SK-N-DZ (cell line): ENCODE measurements at regions not wholly inside any gene's neighbourhood (a gene's known extent, or its start where the extent isn't known, plus 50 kb on each side); places are given as distances from the start of the nearest gene placed in this dataset.
"Not testable (repeated sequence)": the region's sequence is repeated elsewhere in the genome, so short reads cannot be mapped to it uniquely, and the experiment has no call there.

ENCODE experiments used
- DNase-seq: peaks from one replicate; pipeline ENCODE4 v3.0.0-alpha.2; 2015; ENCODE audit warnings: low spot score

- DNase-seq, result no peak
These were observed 52.8 kb upstream of the ADGRE5 start for GRCh38 chr19:14328406-14328805.

DNA sequence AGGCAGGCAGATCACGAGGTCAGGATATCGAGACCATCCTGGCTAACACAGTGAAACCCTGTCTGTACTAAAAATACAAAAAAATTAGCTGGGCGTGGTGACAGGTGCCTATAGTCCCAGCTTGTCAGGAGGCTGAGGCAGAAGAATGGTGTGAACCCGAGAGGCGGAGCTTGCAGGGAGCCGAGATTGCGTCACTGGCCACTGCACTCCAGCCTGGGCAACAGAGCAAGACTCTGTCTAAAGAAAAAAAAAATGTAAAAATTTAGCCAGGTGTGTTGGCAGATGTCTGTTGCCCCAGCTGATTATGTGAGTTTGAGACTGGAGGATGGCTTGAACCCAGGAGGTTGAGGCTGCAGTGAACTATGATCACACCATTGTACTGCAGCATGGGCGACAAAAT lies 54.2 kb upstream of the ADGRE5 start:
- DNase-seq, result not testable (repeated sequence)

DNA sequence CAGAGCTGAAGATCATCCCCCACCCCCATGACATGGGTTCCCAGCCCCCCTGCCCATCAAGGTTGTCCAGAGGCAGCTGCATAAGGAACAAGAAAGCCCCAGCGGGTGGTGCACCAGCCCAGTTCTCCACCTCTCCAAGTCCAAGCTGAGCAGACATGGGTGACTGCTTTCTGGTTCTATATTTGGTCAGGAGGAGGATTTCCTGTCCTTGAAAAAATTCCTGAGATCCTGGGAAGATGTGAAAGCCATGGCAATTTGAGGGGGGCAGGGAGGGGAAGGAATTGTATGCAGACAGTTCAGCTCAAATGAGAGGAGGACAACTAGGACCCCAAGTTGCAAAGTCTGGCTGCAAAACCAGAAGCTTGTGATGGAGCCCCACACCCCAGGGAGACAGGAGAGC lies 55.4 kb upstream of the ADGRE5 start:
- no peak for DNase-seq

DNA sequence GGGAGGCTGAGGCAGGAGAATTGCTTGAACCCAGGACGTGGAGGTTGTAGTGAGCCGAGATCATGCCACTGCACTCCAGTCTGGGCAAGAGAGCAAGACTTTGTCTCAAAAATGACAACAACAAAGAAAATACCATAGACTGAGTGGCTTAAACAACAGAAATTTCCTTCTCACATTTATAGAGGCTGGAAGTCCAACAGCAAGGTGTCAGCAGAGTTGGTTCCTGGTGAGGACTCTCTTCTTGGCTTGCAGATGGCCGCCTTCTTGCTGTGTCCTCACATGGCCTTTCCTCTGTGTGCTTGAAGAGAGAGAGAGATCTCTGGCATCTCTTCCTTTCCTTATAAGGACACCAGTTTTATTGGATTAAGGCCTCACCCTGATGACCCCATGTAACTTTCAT lies 56.1 kb upstream of the ADGRE5 start:
- no peak for DNase-seq

DNA sequence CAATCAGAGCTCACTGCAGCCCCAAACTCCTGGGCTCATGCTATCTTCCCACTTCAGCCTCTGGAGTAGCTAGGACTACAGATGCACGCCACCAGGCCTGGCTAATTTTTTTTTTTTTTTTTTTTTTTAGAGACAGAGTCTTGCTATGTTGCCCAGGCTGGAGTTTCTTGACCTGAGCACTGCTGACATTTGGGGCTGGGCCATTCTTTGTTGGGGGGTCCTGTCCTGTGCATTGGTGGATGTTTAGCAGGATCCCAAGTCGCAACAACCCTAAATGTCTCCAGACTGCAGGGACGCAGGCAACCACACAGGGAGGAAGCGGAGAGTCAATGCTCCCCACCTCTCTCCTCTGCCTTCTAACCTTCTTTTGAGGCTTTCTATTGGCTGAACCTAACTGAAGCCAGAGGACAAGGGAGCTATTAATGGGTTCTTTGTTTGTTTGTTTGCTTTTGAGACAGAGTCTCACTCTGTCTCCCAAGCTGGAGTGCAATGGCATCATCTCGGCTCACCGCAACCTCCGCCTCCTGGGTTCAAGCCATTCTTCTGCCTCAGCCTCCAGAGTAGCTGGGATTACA lies 58.3 kb upstream of the ADGRE5 start:
- no peak for DNase-seq

DNA sequence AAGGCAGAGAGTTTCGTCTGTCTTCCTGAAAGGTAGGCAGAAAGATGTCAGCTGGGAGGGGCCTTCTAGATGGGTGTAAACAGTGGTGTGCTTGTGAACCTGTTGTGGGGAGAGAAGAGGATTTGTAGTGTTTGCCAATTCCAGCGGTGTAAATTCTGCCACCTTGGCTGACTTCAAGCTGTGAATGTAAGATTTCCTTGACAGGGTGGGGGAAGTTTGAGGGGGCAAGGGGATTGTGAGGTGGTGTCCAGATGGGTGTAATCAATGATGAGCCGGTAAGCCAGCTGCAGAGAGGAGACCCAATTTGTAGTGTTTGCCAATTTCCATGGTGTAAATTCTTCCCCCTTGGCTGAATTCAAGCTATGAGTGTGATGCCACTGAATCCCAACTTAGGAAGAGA lies 61.0 kb upstream of the ADGRE5 start:
- no peak for DNase-seq

DNA sequence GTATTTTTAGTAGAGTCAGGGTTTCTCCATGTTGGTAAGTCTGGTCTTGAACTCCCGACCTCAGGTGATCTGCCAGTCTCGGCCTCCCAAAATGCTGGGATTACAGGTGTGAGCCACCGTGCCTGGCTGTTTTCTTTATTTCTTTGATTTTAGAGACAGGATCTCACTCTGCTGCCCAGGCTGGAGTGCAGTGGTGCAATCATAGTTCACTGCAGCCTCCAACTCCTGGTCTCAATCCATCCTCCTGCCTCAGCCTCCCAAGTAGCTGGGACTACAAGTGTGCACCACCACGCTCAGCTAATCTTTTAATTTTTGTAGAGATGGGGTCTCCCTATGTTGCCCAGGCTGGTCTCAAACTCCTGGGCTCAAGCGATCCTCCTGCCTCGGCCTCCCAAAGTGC lies 61.5 kb upstream of the ADGRE5 start:
- not testable (repeated sequence) for DNase-seq

GRCh38 chr19:14318873-14319272 lies 62.4 kb upstream of the ADGRE5 start:
- no peak for DNase-seq

- no peak for DNase-seq
These were observed 64.1 kb upstream of the ADGRE5 start for GRCh38 chr19:14317157-14317556.

DNA sequence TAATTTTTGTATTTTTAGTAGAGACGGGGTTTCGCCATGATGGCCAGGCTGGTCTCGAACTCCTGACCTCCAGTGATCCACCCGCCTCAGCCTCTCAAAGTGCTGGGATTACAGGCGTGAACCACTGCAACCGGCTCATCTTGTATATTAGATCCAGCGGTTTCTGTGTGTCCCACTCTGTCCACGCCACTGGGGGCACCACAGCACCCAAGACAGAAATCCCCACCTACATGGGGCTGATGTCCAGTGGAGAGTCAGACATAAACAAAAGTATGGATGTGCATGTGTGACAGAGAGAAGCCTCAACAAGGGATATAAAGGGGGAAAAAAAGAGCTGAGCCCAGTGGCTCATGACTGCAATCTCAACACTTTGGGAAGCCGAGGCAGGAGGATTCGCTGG lies 65.8 kb upstream of the ADGRE5 start:
- no peak for DNase-seq

DNA sequence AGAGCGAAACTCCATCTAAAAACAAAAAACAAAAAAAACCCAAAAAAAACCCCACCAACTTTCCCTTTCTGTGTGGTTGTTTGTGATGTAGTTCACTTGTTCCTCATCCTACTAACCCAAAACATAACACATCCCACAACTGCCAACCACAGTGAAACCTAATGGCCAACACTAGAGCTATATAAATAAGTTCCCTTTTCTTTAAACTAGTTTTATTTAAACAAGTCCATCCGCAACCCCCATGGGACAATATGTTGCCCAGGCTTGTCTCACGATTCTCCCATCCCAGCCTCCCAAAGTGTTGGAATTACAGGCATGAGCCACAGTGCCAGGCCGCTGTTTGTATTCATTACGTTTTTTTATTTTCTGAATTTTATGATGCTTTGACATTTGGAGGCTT lies 71.2 kb upstream of the ADGRE5 start:
- DNase-seq, result no peak

GRCh38 chr19:14305706-14306105 lies 75.5 kb upstream of the ADGRE5 start:
- DNase-seq, result peak; percentile 49

DNA sequence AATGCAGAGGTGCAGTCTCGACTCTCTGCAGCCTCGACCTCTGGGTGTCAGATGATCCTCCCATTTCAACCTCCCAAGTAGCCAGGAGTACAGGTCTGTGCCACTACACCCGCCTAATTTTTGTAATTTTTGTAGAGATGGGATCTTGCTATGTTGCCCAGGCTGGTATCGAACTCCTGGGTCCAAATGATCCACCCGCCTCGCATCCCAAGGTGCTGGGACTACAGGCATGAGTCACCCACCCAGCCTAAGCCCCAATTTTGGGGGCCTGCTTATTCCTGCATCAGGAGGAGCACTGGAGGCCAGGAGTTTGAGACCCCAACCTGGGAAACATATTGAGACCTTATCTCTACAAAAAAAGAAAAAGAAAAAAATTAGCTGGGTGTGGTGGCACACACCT lies 80.1 kb upstream of the ADGRE5 start:
- no peak for DNase-seq

GRCh38 chr19:14300303-14300702 lies 80.9 kb upstream of the ADGRE5 start:
- no peak for DNase-seq

- not testable (repeated sequence) for DNase-seq
These were observed 81.9 kb upstream of the ADGRE5 start for GRCh38 chr19:14299224-14299827.

GRCh38 chr19:14297883-14298576 lies 83.2 kb upstream of the ADGRE5 start:
- DNase-seq, result not testable (repeated sequence)

DNA sequence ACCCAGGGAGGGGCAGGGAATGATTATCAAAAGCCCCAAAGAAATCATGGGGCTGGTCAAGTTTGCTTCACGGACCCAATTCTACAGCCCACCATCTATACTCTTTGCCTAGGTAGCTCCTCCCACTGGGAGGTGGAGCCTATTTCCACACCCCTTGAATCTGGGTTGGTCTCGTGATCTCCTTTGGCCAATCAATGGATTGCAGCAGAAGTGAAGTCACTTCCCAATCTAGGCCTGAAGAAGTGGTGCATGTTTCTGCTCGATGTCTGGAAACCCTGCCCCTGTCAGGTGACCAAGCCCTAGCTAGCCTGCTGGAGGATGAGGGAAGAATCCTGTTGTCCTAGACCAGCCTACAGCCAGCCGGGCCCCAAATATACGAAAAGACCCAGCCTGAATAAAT lies 86.3 kb upstream of the ADGRE5 start:
- peak; percentile 54 for DNase-seq

DNA sequence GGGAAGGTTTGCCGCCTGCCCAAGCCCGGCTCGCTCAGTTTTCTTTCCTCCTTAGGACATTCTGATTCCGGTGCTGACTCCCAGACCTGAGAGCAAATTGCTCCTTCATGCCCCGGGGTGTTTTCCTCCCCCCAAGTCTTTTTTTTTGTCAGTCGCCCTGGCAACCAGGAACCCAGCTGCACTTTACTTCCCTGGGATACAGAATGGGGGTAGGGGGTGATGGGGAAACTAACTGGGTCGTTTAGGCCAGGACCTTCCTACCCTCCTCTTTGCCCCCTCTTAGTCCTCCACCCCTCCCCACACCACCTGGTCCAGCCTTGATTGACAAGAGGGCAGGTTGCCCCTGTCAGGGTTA lies 87.5 kb upstream of the ADGRE5 start:
- DNase-seq, result not testable (repeated sequence)

DNA sequence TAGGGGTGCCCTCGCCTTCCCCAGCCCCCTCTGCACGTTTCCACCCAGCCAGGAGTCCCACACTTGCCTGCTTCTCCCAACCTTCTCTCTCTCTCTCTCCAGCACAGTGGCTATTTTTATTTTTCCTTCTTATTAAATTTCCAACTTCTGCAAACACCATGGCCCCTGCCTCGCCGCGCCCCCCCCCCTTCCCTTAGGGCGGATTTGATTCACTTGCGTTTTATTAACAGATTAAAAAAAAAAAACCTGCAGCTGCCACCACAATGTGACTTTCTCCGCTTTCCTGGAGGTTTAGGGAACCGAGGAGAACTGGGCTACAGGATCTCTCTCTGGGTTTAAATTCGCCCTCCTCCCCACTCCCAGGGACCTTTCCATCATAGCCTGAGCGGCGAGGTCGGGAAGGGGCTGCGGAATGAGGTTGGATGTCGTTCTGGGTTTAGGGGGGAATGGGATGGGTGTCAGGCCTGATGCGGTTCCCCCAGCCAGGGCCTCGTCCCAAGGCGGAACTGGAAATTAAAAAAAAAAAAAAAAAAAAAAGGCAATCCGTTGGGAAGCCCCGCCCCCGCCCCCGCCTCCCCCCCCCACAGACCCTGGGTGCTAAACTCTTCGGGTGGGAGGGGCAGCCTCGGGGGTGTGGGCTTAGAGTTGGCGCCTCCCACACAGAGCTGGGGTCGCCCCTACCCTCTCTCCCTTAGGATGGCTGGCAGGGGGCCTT lies 87.3 kb upstream of the ADGRL1 start:
- DNase-seq, result peak; percentile 26

GRCh38 chr19:14289810-14290209 lies 83.8 kb upstream of the ADGRL1 start:
- DNase-seq, result not testable (repeated sequence)

- DNase-seq, result not testable (repeated sequence)
These were observed 81.9 kb upstream of the ADGRL1 start for GRCh38 chr19:14287837-14288236.

GRCh38 chr19:14286594-14286993 lies 80.6 kb upstream of the ADGRL1 start:
- DNase-seq, result not testable (repeated sequence)

DNA sequence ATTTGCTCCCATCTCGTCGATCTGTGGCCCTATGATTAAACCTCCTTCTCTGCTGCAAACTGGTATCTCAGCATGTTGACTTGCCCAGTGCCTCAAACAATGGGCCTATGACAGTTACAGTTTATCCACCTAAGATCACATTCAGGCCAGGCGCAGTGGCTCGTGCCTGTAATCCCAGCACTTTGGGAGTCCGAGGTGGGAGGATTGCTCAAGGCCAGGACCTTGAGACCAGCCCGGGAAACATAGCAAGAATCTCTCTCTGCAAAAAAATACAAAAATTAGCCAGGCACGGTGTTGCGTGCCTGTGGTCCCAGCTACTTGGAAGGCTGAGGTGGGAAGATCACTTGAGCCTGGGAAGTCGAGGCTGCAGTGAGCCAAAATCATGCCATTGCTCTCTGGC lies 79.8 kb upstream of the ADGRL1 start:
- not testable (repeated sequence) for DNase-seq
